ENCODE measurements at regions not wholly inside any gene's neighbourhood (a gene's known extent, or its start where the extent isn't known, plus 50 kb on each side); places are given as distances from the start of the nearest gene placed in this dataset.

DNA sequence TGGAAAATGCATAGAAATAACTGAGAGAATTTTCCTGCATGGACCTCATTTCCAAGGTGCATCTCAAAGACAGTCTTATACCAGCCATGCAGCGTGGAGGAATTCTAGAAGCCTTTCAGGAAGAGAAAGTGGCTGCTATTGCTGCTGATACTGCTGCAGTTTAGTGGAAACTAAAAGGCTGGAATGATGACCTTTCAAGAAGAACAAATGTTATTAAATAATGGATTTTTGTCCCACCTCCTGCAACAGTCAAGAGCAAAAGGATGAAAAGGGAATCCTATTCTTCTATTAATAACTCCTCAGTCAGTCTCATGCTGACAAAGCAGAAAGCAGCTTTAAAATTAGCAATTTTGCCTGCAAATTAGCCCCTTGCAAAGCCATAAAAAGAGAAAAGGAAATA, 68.2 kb upstream of the C1orf87 start:
- TF ChIP-seq, protein P1, sequence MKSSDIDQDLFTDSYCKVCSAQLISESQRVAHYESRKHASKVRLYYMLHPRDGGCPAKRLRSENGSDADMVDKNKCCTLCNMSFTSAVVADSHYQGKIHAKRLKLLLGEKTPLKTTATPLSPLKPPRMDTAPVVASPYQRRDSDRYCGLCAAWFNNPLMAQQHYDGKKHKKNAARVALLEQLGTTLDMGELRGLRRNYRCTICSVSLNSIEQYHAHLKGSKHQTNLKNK (CRISPR knock-in tag; IDR thresholded peaks at IDR 0.05), result no peak
- TF ChIP-seq, protein P2, sequence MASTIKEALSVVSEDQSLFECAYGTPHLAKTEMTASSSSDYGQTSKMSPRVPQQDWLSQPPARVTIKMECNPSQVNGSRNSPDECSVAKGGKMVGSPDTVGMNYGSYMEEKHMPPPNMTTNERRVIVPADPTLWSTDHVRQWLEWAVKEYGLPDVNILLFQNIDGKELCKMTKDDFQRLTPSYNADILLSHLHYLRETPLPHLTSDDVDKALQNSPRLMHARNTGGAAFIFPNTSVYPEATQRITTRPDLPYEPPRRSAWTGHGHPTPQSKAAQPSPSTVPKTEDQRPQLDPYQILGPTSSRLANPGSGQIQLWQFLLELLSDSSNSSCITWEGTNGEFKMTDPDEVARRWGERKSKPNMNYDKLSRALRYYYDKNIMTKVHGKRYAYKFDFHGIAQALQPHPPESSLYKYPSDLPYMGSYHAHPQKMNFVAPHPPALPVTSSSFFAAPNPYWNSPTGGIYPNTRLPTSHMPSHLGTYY (CRISPR knock-in tag; IDR thresholded peaks at IDR 0.05), result no peak
- no peak for TF ChIP-seq AFF4 (CRISPR knock-in tag; IDR thresholded peaks at IDR 0.05; ENCODE audit: borderline replicate concordance)
- TF ChIP-seq MLX (CRISPR knock-in tag; IDR thresholded peaks at IDR 0.05), result no peak
- no peak for TF ChIP-seq JAZF1 (CRISPR knock-in tag; IDR thresholded peaks at IDR 0.05)
- no peak for TF ChIP-seq RORB (CRISPR knock-in tag; IDR thresholded peaks at IDR 0.05)
- no peak for TF ChIP-seq ZNF396 (CRISPR knock-in tag; IDR thresholded peaks at IDR 0.05; ENCODE audit: borderline replicate concordance)
- no peak for TF ChIP-seq ZNF416 (CRISPR knock-in tag; IDR thresholded peaks at IDR 0.05)
- TF ChIP-seq ESRRA (CRISPR knock-in tag; IDR thresholded peaks at IDR 0.05; ENCODE audit: borderline replicate concordance), result no peak
- TF ChIP-seq, protein P3, sequence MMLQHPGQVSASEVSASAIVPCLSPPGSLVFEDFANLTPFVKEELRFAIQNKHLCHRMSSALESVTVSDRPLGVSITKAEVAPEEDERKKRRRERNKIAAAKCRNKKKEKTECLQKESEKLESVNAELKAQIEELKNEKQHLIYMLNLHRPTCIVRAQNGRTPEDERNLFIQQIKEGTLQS (CRISPR knock-in tag; conservative IDR thresholded peaks at IDR 0.05), result no peak
- no peak for TF ChIP-seq TEAD4 (CRISPR knock-in tag; IDR thresholded peaks at IDR 0.05)
- TF ChIP-seq, protein P4, sequence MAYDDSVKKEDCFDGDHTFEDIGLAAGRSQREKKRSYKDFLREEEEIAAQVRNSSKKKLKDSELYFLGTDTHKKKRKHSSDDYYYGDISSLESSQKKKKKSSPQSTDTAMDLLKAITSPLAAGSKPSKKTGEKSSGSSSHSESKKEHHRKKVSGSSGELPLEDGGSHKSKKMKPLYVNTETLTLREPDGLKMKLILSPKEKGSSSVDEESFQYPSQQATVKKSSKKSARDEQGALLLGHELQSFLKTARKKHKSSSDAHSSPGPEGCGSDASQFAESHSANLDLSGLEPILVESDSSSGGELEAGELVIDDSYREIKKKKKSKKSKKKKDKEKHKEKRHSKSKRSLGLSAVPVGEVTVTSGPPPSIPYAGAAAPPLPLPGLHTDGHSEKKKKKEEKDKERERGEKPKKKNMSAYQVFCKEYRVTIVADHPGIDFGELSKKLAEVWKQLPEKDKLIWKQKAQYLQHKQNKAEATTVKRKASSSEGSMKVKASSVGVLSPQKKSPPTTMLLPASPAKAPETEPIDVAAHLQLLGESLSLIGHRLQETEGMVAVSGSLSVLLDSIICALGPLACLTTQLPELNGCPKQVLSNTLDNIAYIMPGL (CRISPR knock-in tag; IDR thresholded peaks at IDR 0.05), result no peak
- no peak for TF ChIP-seq FOXP1 (CRISPR knock-in tag; IDR thresholded peaks at IDR 0.05; ENCODE audit: borderline replicate concordance)
- TF ChIP-seq PRRX2 (CRISPR knock-in tag; IDR thresholded peaks at IDR 0.05), result no peak
- no peak for TF ChIP-seq NR3C1 (CRISPR knock-in tag; conservative IDR thresholded peaks at IDR 0.05; ENCODE audit: low read depth)
- TF ChIP-seq CDX4 (CRISPR knock-in tag; IDR thresholded peaks at IDR 0.05; ENCODE audit: borderline replicate concordance), result no peak
- H3K4me1 Mint-ChIP-seq, result no peaks in the 10 kb centered on the region
- ChIA-PET POLR2A (no interaction called here), CTCF (interaction anchor here (2.2 kb wide), 1 partner anchor 170 kb away, joined by 6 read pairs; no protein-coding TSS in a partner anchor)
- no peaks in the 10 kb centered on the region for H3K27me3 Mint-ChIP-seq (ENCODE audit: low read depth)
- no peak overlapping the region for H3K27ac Mint-ChIP-seq
- ATAC-seq (no peak), DNase-seq (ENCODE audit: low spot score) (no peak)
- H3K9me3 Mint-ChIP-seq, result no peaks in the 10 kb centered on the region
- H3K36me3 Mint-ChIP-seq, result no peaks in the 10 kb centered on the region
- H3K4me3 Mint-ChIP-seq, result no peak overlapping the region

- ATAC-seq (no peak), DNase-seq (ENCODE audit: low spot score) (no peak)
- TF ChIP-seq, protein P1 (CRISPR knock-in tag; IDR thresholded peaks at IDR 0.05), result no peak
- TF ChIP-seq ELF4 (CRISPR knock-in tag; IDR thresholded peaks at IDR 0.05; ENCODE audit: low read depth) (no peak), PRRX2 (CRISPR knock-in tag; IDR thresholded peaks at IDR 0.05) (no peak)
- ChIA-PET POLR2A (no interaction called here), CTCF (no interaction called here)
- no peaks in the 10 kb centered on the region for H3K27me3 Mint-ChIP-seq (ENCODE audit: low read depth)
- H3K36me3 Mint-ChIP-seq, result no peaks in the 10 kb centered on the region
- no peaks in the 10 kb centered on the region for H3K4me1 Mint-ChIP-seq
- no peak overlapping the region for H3K27ac Mint-ChIP-seq
- no peak overlapping the region for H3K4me3 Mint-ChIP-seq
- no peaks in the 10 kb centered on the region for H3K9me3 Mint-ChIP-seq
These were observed 67.7 kb upstream of the C1orf87 start for GRCh38 chr1:60141276-60141675.
